GM13977 (cell line): ENCODE measurements at regions not wholly inside any gene's neighbourhood (a gene's known extent, or its start where the extent isn't known, plus 50 kb on each side); places are given as distances from the start of the nearest gene placed in this dataset.

ENCODE experiments used
- DNase-seq: peaks from one replicate; pipeline ENCODE4 v3.0.0; 2012; ENCODE audit warnings: low spot score
- in situ Hi-C: fragments of 300-500 bp; cut with MboI; formaldehyde crosslinking; loops from one replicate; pipeline ENCODE4 v1.12.0; 2022; ENCODE audit warnings: low sequenced_read_pairs, low pct_unique_long_range_greater_than_20kb, mixed read lengths, inconsistent platforms; ENCODE audit not compliant: unreplicated experiment
- TF ChIP-seq, protein P1 (sequence below): IDR thresholded peaks from 2 replicates; pipeline ENCODE4 v1.5.1; 2012; ENCODE audit warnings: mild to moderate bottlenecking, control low read depth; ENCODE audit not compliant: insufficient read depth; ENCODE audit errors: extremely low read depth, missing control alignments

DNA sequence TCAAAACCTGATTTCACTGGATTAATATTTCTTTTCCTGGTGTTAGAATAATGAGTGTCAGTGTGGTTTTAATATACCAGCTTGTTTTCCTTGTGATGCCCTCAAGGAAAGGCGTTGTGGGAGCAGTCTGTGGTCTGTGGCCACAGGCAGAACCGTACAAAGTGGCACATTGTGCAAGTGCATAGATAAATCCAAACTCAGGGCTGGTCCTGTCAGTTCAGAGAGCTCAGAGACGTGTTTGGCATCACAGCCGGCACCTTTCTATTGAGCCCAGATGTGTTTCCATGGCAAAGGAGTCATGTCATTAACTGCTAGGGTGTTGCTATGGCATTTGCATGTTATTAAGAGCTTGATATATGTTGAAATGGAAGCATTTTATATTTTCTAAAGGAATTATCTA is 289.9 kb upstream of the RASGRP1 start:
- TF ChIP-seq, protein P1, sequence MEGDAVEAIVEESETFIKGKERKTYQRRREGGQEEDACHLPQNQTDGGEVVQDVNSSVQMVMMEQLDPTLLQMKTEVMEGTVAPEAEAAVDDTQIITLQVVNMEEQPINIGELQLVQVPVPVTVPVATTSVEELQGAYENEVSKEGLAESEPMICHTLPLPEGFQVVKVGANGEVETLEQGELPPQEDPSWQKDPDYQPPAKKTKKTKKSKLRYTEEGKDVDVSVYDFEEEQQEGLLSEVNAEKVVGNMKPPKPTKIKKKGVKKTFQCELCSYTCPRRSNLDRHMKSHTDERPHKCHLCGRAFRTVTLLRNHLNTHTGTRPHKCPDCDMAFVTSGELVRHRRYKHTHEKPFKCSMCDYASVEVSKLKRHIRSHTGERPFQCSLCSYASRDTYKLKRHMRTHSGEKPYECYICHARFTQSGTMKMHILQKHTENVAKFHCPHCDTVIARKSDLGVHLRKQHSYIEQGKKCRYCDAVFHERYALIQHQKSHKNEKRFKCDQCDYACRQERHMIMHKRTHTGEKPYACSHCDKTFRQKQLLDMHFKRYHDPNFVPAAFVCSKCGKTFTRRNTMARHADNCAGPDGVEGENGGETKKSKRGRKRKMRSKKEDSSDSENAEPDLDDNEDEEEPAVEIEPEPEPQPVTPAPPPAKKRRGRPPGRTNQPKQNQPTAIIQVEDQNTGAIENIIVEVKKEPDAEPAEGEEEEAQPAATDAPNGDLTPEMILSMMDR, result no peak
- DNase-seq, result no peak
- in situ Hi-C loops, result no loop called here

DNA sequence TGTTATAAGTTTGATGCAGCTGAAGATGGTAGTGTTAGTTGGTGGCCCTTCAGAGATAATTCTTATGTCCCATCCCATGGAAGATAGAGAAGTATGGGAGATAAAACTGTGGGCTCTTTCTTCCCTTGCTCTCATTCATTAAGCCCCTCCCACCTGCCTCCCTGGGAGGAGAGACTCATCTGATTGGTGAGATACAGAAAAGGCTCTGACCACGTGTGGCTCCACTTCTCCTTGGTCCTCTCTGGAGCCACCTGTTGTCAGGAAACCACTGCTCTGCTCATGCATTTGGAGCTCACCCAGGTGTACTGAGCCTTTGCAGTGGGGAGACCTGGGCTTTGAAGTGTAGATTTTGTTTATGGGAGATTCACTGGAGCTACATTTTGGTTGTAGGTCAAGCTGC is 293.2 kb upstream of the RASGRP1 start:
- in situ Hi-C loops, result no loop called here
- TF ChIP-seq, protein P1, result no peak
- DNase-seq, result no peak

DNA sequence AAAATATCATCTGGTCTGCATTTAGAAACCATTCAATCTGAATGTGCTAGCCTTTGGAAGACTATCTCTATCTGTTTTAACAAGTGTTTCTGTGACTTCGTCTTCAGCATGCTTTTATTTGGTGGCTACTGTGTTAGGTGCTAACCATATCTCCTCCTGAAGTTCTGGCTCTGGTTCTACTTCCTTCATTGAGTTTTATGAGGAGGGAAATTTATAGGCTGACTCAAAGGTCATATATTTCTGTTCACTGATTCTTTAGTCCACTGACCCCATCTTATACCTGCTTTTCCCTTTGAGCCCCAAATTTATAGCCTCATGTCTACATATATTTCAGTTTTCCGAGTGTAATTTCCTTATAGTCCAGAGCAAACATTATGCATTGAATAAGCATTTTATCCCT is 295.0 kb upstream of the RASGRP1 start:
- in situ Hi-C loops, result no loop called here
- no peak for DNase-seq
- TF ChIP-seq, protein P1, result no peak

DNA sequence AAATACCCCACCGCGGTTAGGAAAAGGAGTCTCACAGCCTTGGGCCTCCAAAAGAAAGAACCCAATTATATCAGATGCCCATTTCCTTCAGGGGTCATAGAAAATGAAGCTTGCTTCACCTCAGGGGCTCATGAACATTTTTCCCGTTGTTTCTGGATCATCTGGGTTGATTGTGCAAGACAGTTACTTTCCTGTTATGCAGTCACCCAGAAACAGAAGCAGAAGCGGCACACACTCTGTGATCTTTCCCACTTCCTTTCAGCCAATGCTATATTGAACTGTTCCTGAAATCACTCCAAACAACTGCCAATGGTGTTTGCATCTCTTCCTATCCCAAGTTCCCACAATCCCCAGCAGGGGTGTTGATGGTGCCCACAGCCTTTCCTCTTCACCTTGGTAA is 295.6 kb upstream of the RASGRP1 start:
- DNase-seq, result no peak
- TF ChIP-seq, protein P1, result no peak
- in situ Hi-C loops, result no loop called here

DNA sequence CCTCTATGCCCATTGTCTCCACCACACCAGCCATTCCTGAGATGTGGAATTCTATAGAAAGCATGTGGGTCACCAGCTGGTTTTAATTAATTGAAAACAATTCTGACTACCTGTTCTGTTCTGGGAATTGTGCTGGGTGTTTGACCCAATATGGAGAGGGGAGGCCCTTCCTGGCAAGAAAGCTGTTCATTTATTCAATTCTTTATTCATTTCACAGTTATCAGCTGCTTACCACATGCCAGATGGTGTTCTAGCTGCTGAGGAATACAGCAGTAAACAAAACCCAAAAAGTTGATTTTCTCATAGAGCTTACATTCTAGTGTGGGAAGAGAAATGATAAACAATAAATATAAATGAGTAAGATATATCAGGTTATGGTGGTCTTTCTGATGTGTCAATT is 296.1 kb upstream of the RASGRP1 start:
- in situ Hi-C loops, result no loop called here

DNA sequence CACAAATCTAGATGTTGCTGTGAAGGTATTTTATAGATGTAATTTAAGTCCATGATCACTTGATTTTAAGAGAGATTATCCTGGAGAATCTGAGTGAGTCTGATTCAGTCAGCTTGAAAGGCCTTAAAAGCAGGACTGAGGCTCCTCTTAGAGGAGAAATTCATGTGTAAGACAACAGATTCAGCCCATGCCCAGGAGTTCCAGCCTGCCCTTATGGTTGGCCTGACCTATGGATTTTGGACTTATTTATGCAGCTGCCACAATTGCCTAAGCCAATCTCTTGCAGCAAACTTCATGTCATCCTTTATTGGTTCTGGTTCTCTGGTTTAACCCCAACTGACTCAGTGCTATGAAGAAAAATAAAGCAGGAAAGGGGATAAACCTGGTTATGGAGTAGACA is 296.5 kb upstream of the RASGRP1 start:
- no peak for DNase-seq
- in situ Hi-C loops, result no loop called here
- TF ChIP-seq, protein P1, result no peak

More for the DNA sequence above, 296.1 kb upstream of the RASGRP1 start:
- TF ChIP-seq, protein P1, result no peak
- DNase-seq, result no peak

DNA sequence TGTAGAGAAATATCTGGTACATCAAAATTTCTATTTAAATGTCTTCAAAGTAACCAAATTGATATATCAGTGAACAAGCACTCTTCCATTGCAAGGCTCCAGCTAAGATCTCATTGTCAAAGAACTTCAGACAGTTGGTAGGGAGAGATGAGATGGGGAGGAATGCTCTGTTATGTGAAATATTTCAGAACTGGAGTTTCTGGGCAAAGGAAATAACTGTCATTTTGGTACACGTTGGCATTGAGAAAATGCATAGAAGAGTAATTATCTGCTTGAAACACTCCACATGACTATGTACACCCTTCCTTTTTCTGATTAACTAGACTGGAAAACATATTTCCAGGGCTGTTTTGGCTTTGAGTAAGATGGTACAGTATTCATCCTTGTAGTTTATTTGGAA is 297.5 kb upstream of the RASGRP1 start:
- in situ Hi-C loops, result no loop called here
- TF ChIP-seq, protein P1, result no peak
- DNase-seq, result no peak
